ENCODE measurements at regions not wholly inside any gene's neighbourhood (a gene's known extent, or its start where the extent isn't known, plus 50 kb on each side); places are given as distances from the start of the nearest gene placed in this dataset.
A peak's percentile ranks its signal among the peaks of the same experiment; 100 is the strongest.

DNA sequence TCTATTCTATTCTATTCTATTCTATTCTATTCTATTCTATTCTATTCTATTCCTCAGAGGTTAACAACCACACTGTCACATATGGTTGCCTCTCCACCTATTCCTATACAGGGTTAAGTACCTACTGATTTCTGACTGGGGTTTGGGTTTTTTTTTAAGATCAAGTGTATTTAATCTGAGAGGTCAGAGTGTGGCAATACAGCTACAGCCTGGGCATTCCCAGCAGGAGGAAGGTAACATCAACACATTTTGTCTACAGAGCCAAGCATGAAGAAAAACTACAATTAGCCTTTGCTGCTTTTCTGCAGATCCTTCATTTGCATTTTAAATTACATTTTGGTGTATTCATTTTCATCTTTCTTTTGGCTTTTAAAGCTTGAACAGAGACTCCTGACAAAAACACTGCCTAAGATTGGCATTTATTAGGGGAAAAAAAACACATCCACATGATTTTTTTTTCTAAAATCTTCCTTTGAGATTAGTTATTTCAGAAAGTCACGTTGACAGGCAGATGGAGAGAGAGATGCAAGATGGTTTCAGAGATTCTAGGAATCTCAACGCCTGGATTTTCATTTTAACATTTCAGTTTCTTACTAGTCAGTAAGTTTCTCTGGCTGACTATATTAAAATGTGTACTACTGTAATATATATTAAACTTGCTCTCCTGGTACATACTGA lies 255.9 kb upstream of the TET2 start:
- DNase-seq, result no peak

DNA sequence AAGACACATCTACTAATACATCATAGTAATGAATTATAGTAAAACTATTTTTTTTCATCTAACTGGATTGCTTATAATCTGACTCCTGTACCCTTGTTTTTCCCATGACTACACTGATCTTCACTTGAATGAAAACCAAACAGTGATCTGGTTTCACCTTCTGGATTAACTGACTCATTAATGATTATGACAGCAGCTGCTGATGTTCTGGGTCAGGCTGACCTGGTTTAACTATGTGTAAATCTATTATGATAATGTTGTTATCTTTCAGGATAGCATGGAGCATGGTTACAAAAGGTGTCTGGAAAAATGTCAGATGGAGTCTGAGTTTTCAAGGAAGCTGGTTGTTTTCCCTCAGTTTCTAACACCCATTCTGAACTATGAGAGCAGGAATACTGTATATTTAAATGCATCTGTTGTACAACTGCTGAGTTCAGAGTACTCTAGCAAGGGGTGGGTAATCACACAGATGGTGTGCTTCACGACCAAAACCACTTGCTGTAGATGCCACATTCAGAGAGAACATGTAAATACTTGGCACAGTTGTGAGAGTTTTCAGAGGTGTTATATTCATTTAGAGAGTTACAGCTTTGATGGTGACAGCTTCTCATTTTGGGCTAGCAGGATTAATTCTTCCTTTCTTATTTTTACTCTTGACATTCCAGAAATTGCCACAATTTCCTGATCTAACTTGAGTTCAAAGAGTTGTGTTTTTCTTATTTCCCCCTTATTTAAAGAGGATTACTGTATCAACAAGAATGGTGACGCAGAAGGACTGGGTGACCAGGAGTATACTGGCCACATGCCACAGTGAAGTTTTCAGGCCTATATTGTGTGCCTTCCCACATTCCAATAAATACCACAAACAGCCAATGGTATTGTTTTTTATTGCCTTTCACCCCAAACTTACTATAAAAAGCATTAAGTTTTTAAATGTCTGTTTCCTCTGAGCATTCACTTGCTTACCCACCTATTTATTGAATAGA lies 249.7 kb upstream of the TET2 start:
- peak in 12 of 56 donors; percentile 1 to 29 (median 3) for DNase-seq

DNA sequence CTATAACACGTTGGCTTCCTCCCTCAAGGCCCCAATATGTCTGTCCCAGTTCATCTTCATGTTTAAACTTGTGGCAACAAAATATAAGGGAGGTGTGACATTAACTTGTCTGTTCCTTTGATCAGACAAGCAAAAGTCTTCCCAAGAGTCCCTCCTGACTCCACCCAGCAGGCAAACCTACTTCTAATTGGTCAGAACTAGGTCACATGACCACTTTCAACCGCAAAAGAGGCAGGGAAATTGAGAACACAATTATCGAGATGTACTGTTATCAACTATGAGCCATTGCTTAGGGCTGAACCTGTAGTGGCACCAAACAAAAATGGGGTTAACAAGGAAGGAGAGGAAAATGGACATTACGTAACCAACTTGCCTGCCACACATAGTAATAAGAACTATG lies 246.8 kb upstream of the TET2 start:
- no peak for DNase-seq

DNA sequence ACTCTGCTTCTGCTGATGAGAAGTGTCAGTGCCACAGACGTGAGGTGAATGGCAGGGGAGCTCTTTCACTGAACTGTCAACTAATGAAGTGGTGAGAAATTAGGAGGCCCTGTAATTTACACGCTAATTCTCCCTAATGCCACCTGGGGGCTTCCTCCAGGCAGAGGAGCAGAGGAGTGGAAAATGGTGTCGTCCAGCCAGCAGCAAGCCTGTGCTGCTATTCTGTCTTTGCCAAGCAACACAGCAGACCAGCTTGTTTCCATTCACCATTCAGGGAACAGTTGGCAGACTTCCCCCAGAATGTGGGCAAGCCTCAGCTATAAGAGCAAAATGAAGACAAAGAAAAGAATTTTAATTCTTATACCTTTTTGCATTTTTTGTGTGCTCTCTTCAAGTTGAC lies 245.2 kb upstream of the TET2 start:
- peak in 45 of 56 donors; percentile 1 to 77 (median 26) for DNase-seq

DNA sequence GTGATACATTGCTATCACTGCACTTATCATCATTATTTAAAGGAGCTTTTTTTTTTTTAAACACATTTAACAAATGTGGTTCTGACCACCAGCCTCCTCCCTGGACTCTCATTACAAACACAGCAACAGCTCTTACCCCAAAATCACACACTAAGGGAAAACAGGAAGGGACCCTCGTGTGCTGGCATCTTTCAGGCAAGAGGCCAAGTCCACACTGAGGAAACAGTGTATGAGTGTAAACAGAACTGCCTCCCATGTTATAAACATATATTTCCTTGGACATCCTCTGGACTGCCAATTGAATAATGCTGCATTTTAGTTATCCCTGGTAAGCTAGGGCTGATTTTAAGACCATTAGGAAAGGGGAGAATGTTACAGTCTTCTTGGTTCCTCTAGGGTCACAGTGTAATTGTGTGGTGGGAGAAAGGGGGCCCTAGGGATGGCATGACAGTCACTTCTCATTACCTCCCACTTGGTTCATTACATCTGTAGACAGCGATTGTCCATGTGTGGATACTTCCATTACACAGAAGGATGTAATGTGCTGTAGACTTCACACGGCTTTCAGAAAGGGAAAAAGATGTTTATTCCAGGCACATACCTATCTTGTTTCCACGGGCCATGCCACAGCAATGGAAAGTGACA lies 244.6 kb upstream of the TET2 start:
- no peak for DNase-seq

DNA sequence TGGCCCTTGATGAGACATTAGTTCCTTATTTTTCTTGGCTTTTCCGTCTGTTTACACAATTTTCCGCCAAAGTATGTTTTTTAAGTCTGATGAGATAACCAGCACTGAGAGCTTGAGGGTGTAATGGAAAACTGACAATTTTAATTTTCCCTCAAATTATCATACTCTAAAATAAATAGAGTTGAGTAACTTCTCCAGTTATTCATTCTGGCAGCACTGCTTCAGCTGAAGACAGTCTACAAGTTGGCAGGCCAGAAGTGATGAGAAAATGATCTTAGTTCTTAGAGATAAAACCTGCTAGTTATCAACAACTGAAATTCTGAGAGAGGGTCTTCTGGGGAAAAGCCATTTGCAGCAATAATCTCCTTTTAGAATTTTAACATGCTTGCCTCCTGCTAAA lies 241.6 kb upstream of the TET2 start:
- no peak for DNase-seq

DNA sequence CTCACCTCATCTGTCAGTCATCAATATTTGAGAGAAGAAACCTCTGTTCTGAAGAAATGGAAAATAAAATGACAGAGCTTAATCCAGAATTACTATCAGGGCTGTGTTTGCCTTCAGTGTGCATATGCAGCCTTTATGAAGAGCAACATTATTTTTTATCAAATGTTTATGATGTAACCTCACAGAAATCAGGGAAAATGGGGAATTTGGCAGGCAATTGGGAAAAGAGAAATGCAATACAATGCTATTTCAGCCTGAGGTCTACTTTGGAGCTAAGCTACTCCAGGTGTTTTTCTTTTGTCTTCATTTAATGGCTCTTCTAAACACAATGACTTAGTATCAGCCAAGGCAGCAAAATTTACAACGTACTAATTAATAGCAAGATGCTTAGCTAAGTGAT lies 241.1 kb upstream of the TET2 start:
- no peak for DNase-seq

DNA sequence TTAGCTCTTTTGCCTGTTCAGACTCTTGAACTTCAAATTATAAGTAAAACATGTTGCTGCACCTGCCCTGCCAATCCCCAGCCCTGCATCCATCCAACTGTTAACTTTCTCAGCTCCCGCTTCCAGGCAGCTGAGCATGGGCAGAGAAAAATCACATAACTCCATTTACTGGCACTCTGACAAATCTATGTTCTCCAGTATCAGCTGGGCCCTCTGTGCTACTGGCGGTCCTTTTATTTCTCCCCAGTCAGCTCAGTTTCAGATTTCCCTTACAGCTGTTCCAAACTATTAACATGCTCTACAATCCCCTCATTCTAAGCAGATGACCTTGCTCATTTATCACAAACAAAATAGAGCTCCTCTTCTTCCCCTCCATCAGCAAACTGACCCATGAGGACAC lies 240.4 kb upstream of the TET2 start:
- peak in 1 of 56 donors; percentile 1 for DNase-seq

DNA sequence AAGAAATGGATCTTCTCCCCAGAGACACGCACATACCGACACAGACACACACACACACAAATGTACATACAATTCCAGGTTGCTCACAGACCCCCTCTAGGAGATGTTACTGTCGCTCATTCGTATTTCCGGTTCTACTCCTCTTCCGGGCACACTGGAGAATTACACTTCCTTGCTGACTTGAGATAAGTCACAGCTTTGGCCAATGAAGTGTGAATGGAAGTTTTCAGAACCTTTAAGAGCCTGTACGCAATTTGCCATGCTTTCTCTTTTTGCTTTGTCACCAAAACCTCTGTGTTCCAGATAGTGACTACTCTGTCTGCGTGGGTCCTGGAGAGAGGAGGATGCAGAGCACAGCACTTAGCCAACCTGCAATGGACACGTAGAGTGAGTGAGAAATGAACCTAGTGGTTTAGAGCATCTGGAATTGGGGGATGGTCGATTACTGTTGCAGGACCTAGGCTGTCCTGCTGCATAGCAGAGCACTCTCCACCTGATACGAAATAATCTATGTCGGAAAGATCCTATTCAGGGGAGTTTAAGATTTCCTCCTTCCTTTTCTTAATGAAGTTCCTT lies 239.5 kb upstream of the TET2 start:
- DNase-seq, result no peak

DNA sequence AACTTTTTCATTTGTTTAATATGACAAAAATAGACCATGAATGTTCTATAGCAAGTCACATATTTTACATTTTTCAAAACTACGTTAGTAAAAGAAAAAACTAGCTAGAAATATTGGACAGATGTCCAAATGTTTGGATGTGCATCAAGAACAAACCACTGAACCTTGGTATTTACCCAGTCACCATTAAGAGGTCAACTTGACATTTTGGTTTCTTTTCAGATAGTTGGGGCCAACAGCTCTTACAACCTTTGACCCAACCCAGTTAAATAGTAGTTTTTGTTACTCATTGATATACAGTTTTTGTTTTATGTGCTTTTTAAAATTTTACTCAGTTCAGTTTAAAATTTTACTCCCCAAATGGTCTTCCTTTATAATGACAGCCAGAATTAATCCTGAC lies 238.7 kb upstream of the TET2 start:
- no peak for DNase-seq

DNA sequence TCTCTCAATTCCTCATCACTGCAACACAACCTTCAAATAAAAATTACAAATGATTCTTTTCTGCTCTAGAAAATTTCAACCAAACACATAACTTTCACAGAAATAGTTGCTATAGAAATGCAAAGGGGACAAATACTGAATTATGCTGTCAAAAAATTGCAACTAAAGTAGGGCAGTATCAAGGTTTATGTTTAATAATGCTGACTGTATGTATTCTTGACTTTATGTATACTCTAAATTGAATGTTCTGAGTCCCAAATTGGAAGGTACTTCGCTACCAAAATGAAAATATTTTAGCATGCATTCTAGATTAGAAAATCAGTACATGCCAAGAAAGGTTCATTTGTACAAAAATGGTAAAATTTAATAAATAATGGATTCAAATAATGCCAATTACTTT lies 237.3 kb upstream of the TET2 start:
- no peak for DNase-seq

DNA sequence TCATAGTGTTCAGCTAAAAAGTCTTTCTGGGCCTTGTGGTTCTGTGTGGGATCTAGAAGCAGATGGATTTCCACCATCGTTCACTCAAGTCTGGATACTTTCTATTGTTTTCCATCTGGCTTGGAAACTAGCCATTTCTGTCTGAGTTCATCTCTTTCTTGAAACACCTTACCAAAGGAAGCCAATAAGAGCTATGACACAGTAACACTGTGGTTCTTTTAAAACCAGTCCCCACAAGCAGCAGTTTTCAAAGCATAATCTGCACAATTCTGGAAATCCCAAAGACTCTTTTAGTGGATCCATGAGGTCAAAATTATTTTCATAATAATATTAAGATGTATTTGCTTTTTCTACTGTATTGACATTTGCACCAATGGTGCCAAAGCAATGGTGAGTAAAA lies 234.2 kb upstream of the TET2 start:
- DNase-seq, result no peak

DNA sequence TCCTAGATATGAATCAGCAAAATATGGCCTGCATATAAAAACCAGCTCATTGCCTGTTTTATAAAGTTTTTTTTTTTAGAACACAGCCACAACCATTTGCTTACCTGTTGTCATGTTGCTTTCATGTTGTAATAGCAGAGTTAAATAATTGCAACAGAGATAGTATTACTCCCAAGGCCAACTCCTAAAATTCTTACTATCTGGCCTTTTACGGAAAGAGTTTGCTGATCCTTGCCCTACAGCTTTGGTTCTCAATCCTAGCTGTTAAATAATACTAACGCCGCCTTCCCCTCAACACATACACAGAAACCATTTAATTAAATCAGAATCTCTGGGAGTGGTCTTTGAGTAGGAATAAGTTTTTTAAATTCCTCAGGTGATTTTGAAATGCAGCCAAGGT lies 231.3 kb upstream of the TET2 start:
- no peak for DNase-seq

DNA sequence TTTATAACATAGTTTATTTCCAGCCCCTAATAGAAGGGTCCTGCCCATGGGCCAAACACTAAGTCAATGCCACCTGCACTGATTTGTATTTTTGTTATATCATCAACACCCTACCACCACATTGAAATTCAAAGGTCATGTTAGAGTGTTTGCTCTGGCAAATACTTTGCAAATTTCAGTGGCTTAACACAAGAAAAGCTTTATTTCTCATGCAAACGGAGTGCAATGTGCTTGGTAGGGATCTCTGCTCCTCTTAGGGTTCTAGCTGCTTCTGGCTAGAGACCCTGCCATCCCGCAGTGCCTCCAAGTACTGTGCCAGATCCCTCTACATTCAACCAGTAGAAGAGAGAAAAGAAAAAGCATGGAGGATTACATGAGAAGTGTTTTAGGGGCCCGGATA lies 230.8 kb upstream of the TET2 start:
- DNase-seq, result no peak

DNA sequence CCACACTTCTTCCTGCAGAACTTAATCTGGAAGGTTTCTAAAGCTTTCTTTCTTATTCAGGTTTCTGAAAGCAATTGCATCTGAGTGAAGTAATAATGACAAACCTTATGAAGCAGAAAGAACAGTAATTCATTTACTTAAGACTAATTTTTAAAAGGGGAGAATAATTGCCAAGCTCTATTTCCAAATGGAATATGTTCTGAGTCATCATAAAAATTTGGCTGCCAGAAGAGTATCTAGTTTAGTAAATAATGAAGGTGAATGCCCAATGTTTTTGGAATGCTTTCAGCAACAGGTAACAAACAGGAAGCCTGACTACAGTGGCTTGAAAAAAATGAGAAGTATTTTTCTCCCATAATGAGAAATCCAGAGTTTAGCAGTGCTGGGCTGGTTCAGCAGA lies 227.3 kb upstream of the TET2 start:
- DNase-seq, result no peak

DNA sequence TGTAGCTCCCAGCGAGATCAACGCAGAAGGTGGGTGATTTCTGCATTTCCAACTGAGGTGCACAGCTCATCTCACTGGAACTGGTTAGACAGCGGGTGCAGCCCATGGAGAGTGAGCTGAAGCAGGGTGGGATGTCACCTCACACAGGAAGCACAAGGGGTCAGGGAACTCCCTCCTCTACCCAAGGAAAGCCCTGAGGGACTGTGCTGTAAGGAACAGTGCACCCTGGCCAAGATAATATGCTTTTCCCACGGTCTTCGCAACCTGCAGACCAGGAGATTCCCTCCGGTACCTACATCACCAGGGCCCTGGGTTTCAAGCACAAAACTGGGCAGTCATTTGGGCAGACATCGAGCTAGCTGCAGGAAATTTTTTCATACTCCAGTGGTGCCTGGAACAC lies 216.4 kb upstream of the TET2 start:
- DNase-seq, result no peak

DNA sequence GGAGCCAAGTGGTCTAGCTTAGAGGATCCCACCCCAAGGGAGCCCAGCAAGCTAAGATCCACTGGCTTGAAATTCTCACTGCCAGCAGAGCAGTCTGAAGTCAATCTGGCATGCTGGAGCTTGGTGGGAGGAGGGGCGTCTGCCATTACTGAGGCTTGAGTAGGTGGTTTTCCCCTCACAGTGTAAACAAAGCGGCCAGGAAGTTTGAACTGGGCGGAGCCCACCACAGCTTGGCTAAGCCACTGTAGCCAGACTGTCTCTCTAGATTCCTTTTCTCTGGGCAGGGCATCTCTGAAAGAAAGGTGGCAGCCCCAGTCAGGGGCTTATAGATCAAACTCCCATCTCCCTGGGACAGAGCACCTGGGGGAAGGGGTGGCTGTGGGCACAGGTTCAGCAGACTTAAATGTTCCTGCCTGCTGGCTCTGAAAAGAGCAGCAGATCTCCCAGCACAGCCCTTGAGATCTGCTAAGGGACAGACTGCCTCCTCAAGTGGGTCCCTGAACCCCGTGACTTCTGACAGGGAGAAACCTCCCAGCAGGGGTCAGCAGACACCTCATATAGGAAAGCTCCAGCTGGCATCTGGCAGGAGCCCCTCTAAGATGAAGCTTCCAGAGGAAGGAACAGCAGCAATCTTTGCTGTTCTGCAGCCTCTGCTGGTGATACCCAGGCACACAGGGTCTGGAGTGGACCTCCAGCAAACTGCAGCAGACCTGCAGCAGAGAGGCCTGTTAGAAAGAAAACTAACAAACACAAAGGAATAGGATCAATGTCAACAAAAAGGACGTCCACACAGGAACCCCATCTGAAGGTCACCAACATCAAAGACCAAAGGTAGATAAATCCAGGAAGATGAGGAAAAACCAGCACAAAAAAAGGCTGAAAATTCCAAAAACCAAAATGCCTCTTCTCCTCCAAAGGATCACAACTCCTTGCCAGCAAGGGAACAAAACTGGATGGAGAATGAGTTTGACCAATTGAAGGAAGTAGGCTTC lies 215.6 kb upstream of the TET2 start:
- peak in 5 of 56 donors; percentile 1 to 18 (median 1) for DNase-seq

DNA sequence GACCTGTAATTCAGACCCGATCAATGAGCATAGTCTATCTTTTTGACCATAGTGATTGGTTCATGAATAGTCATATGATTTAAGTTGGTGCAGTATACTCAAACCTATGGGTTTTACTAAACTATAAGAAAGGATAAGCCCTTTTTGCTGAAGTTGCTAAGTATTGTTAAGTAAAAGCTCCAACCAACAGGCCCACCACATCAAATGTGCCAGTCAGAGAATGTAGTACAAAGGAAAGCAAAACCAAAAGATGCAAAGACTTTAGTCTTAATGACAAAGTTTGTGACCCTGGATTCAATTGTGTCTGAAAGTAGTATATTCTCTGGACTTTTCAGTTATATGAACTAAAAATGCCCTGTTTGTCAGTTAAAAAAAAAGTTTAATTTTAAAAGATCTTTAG lies 208.1 kb upstream of the TET2 start:
- DNase-seq, result no peak

DNA sequence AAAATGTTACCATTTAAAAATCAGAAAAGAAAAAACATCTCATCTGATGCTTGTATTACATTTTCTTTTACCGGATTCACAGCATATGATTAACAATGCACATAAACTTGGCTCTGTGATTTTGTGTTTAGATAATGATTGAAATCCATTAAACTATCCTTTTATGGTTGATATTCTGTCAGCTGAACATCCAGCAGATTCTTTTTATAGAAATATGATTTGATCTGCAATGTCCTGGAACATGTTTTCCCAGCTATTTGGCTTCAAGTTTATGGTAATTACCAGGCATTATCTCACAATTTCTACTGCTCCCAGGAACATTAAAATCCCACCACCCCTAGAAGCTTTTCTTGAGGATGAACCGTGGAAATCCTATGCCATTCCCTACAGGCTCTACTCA lies 205.7 kb upstream of the TET2 start:
- DNase-seq, result no peak

DNA sequence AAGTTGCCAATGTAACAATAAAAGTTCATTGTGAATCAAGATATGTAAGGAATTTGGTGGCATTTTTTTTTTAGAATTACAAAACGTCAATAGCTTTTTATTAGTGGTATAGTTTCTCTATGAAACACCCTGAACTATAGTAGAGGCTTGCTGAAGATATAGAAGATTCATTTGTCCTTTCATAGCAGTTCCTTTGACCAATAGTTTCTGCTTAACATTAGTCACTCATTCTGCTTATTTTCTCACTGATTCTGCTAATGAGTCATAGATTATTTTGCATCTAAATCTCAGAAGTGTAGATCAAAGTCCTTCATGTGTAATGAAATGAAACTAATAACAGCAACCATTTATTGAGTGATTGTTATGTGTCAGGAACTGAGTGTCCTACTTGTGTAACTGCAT lies 205.0 kb upstream of the TET2 start:
- DNase-seq, result no peak

Data from amygdala (tissue), 56 donors.